SU-DHL-6 (cell line): ENCODE measurements at regions not wholly inside any gene's neighbourhood (a gene's known extent, or its start where the extent isn't known, plus 50 kb on each side); places are given as distances from the start of the nearest gene placed in this dataset.

ENCODE experiments used
- H2AFZ ChIP-seq: fragments of 200-600 bp; sonication (generic); 2 replicates; pipeline ENCODE4 v1.6.1; 2014; ENCODE audit warnings: low read depth, mild to moderate bottlenecking, moderate library complexity, mixed read lengths, antibody characterized with exemption, low read length; ENCODE audit not compliant: severe bottlenecking
- H3F3A ChIP-seq: fragments of 200-600 bp; shearing (Covaris generic); 2 replicates; pipeline ENCODE4 v1.6.0; 2016; ENCODE audit warnings: antibody characterized with exemption, mild to moderate bottlenecking; ENCODE audit not compliant: insufficient read depth
- H3K27ac ChIP-seq: fragments of 200-600 bp; sonication (generic); 2 replicates; pipeline ENCODE4 v1.5.1; 2016; ENCODE audit warnings: low read depth, mild to moderate bottlenecking, low read length, moderate library complexity, mixed read lengths
- H3K27me3 ChIP-seq: fragments of 200-600 bp; sonication (generic), shearing (Covaris generic); 2 replicates; pipeline ENCODE4 v1.6.0; 2014; ENCODE audit warnings: mild to moderate bottlenecking, low read length
- H3K36me3 ChIP-seq: fragments of 200-600 bp; sonication (generic); 2 replicates; pipeline ENCODE4 v1.6.1; 2014; ENCODE audit warnings: mild to moderate bottlenecking, low read length, mixed read lengths
- H3K4me2 ChIP-seq: fragments of 300-600, 200-600 bp; shearing (Covaris generic), sonication (generic); 2 replicates; pipeline ENCODE4 v1.6.0; 2014; ENCODE audit warnings: low read length, low read depth, mild to moderate bottlenecking; ENCODE audit not compliant: poor library complexity, severe bottlenecking
- H3K4me3 ChIP-seq: fragments of 200-600 bp; sonication (generic); 2 replicates; pipeline ENCODE4 v1.5.1; 2014; ENCODE audit warnings: antibody characterized with exemption, low read length, mild to moderate bottlenecking, mixed read lengths; ENCODE audit not compliant: insufficient read depth, poor library complexity, severe bottlenecking
- H3K79me2 ChIP-seq: fragments of 200-600 bp; sonication (generic); 2 replicates; pipeline ENCODE4 v1.6.1; 2014; ENCODE audit warnings: mild to moderate bottlenecking, low read length, moderate library complexity; ENCODE audit not compliant: insufficient read depth
- H3K9ac ChIP-seq: fragments of 200-600 bp; sonication (generic); 2 replicates; pipeline ENCODE4 v1.7.0; 2014; ENCODE audit warnings: mild to moderate bottlenecking, low read length
- H3K9me2 ChIP-seq: fragments of 200-600 bp; sonication (generic); replicated peaks from 2 replicates; pipeline ENCODE4 v1.6.1; 2014; ENCODE audit warnings: low read length; ENCODE audit not compliant: insufficient read depth
- H3K9me3 ChIP-seq: fragments of 200-600 bp; sonication (generic); 2 replicates; pipeline ENCODE4 v1.6.1; 2014; ENCODE audit warnings: low read length, mixed read lengths; ENCODE audit not compliant: insufficient read depth
- H4K20me1 ChIP-seq: fragments of 200-600 bp; sonication (generic); 2 replicates; pipeline ENCODE4 v1.6.1; 2014; ENCODE audit warnings: low read depth, mild to moderate bottlenecking, antibody characterized with exemption, low read length, moderate library complexity, mixed read lengths
- EZH2phosphoT487 ChIP-seq: fragments of 200-600 bp; sonication (generic), shearing (Covaris generic); conservative IDR thresholded peaks from 2 replicates; pipeline ENCODE4 v1.6.1; 2018; ENCODE audit warnings: mild to moderate bottlenecking, antibody characterized with exemption, low read length, moderate library complexity, mixed read lengths
- TF ChIP-seq, protein P1 (sequence below): fragments of 200-600 bp; sonication (generic); IDR thresholded peaks from one replicate; pipeline ENCODE4 v1.5.1; 2017; ENCODE audit warnings: antibody characterized with exemption, mild to moderate bottlenecking, low read length, moderate library complexity; ENCODE audit not compliant: insufficient read depth, poor library complexity, severe bottlenecking

DNA sequence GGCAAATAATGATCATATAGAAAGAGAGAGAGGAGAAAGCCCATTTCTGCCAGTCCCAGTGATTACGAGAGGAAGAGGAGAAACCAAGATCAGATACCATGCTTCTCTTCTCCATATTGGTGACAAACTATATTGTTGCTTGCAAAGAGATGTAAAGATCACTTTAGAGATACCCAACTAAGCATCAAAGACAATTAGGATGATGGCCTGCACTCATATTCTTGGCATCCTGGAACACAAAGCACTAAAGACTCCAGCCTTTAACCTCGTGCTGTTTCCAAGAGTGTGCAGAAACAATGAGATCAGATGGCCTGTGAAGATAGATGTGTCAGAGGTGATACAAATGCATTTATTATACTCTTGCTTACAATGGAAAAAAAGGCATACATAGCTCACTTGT, 170.7 kb upstream of the TP63 start:
- TF ChIP-seq, protein P1, sequence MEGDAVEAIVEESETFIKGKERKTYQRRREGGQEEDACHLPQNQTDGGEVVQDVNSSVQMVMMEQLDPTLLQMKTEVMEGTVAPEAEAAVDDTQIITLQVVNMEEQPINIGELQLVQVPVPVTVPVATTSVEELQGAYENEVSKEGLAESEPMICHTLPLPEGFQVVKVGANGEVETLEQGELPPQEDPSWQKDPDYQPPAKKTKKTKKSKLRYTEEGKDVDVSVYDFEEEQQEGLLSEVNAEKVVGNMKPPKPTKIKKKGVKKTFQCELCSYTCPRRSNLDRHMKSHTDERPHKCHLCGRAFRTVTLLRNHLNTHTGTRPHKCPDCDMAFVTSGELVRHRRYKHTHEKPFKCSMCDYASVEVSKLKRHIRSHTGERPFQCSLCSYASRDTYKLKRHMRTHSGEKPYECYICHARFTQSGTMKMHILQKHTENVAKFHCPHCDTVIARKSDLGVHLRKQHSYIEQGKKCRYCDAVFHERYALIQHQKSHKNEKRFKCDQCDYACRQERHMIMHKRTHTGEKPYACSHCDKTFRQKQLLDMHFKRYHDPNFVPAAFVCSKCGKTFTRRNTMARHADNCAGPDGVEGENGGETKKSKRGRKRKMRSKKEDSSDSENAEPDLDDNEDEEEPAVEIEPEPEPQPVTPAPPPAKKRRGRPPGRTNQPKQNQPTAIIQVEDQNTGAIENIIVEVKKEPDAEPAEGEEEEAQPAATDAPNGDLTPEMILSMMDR, result no peak
- no peak for TF ChIP-seq EZH2phosphoT487
- Histone ChIP-seq H3K27ac (no peak overlapping the region), H3K36me3 (no peaks in the 10 kb centered on the region), H3K4me3 (no peak overlapping the region), H3K9ac (no peak overlapping the region), H4K20me1 (peaks cover 3% of the 10 kb centered on the region; the same call in 1 of the 2 replicates), H3K79me2 (no peaks in the 10 kb centered on the region), H3K27me3 (no peaks in the 10 kb centered on the region; the same call in 1 of the 2 replicates), H3K4me2 (no peak overlapping the region), H3F3A (no peaks in the 10 kb centered on the region), H2AFZ (no peak overlapping the region), H3K9me2 (no peaks in the 10 kb centered on the region), H3K9me3 (no peaks in the 10 kb centered on the region)

DNA sequence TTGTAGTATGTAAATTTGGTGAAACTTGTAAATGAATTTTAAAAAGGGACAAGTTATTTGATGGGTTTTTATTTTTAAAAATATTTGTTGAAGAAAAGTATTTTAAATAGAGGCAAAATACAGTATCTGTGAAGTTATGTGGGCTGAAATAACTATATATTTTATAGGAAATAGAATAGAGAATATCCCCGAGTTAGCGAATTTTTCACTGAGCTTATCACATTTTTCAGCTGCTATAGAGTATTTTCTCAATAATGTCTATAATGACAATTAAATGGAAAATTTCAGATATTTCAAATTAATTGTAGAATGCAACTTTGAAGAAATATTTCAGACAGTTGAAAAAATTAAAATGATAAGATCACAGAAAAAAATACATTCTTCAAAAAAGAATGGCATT, 166.4 kb upstream of the TP63 start:
- Histone ChIP-seq H3K9ac (no peak overlapping the region), H3K27ac (no peak overlapping the region), H3K27me3 (no peaks in the 10 kb centered on the region; the same call in 1 of the 2 replicates), H3K9me2 (no peaks in the 10 kb centered on the region), H3K9me3 (no peaks in the 10 kb centered on the region), H3K79me2 (no peaks in the 10 kb centered on the region), H2AFZ (no peak overlapping the region), H3K4me3 (no peak overlapping the region), H4K20me1 (peaks cover 3% of the 10 kb centered on the region; the same call in 1 of the 2 replicates), H3K36me3 (no peaks in the 10 kb centered on the region), H3K4me2 (no peak overlapping the region), H3F3A (no peaks in the 10 kb centered on the region)
- no peak for TF ChIP-seq EZH2phosphoT487
- TF ChIP-seq, protein P1, result no peak

DNA sequence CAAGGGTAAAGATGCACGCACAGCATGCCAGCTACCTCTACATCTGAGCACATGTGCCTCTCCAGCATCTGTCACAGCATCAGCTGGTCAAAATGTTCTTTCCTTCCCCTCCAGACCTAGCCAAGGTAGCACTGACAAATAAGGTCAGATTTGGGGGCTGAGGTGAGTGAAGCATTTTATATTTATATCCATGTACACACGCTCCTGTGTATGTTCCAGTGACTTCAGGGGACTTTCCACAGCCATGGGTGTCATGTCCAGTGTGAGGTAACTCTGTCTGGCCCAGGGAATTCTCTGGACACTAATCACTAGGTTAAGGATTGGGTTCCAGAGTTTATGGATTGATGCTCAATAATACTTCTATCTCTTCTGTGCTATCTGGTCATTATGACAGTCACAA, 165.2 kb upstream of the TP63 start:
- Histone ChIP-seq H2AFZ (no peak overlapping the region), H3K79me2 (no peaks in the 10 kb centered on the region), H3K27ac (no peak overlapping the region), H3K36me3 (no peaks in the 10 kb centered on the region), H3K9me2 (no peaks in the 10 kb centered on the region), H4K20me1 (peaks cover 3% of the 10 kb centered on the region; the same call in 1 of the 2 replicates), H3K4me2 (no peak overlapping the region), H3K9me3 (no peaks in the 10 kb centered on the region), H3K9ac (no peak overlapping the region), H3F3A (no peaks in the 10 kb centered on the region), H3K4me3 (no peak overlapping the region), H3K27me3 (no peaks in the 10 kb centered on the region; the same call in 1 of the 2 replicates)
- TF ChIP-seq, protein P1, result no peak
- no peak for TF ChIP-seq EZH2phosphoT487
